GM18951 (cell line): ENCODE measurements at regions not wholly inside any gene's neighbourhood (a gene's known extent, or its start where the extent isn't known, plus 50 kb on each side); places are given as distances from the start of the nearest gene placed in this dataset.

Source experiments
- POLR2A ChIP-seq: IDR thresholded peaks from 4 replicates; pipeline ENCODE4 v1.6.1; 2011; ENCODE audit warnings: mild to moderate bottlenecking; ENCODE audit not compliant: insufficient read length, insufficient read depth; ENCODE audit errors: extremely low read depth
- in situ Hi-C: fragments of 300-500 bp; cut with MboI; formaldehyde crosslinking; loops from one replicate; pipeline ENCODE4 v1.12.0; 2022; ENCODE audit warnings: low sequenced_read_pairs, mixed read lengths, inconsistent platforms; ENCODE audit not compliant: unreplicated experiment

DNA sequence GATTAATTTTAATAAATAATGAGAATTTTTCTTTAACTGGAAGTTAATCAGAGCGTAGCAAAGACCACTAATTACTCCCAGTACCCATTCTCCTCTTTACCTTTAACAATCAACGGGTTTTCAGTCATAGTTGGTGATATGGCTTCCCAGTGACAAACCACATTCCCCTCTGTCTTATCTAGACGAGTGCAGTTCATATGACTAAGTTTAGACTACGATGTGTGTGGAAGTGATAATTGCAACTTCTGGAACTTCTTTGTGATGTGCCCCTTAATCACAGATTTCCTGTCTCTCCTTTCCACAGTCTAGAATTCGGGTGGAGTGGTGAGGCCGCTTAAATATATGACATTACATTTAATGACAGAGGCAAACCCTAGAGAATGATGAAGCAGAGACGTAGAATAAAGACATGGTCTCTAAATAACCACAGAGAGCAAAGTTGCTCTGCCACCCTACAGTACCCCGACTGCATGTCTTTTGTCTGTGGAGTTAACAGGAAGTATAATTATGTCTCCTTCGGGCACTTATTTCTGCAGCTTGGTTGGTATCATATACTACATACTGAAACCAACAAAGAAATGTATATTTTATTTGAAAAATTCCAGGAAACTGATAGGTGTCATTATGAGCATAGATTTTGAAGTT is 693.3 kb upstream of the CDH7 start:
- in situ Hi-C loops: no loop called here
- TF ChIP-seq POLR2A: no peak

DNA sequence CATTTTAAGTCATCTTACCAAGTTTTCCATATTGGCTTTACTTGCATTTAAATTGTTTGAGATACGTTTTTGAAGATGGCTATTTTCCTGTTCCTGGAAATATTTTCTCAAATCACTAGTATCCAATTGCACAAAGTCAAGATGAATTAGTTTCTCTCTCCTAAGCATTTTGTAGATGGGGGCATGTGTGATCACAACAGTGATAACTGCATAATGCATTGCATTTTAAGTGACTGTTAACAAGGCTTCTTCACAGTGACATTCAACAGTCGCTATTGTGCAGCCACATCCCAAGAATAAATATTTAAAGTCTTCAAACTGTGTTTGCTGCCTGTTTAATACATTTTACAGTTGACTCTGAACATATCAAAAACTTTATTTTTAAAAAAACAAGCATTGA is 694.2 kb upstream of the CDH7 start:
- TF ChIP-seq POLR2A: no peak
- in situ Hi-C loops: no loop called here

DNA sequence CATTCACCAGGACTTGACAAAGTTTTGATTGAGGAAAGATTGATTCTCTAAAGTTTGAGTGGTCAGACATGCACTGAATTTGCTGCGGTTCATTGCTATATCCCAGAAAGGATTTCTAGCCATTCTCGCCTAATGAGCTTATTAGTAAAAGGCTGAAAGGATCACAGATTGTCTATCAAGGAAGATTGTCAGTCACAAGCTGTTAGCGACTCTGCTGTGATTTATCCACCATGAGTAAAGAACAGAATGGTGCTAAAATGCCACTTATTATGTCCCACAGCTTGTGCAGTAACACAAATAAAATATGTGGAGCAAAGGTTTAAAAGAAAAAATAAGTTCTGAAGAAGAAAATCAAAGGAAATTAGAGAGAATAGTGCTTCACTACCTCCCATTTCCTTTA is 701.2 kb upstream of the CDH7 start:
- in situ Hi-C loops: no loop called here
- no peak for TF ChIP-seq POLR2A

DNA sequence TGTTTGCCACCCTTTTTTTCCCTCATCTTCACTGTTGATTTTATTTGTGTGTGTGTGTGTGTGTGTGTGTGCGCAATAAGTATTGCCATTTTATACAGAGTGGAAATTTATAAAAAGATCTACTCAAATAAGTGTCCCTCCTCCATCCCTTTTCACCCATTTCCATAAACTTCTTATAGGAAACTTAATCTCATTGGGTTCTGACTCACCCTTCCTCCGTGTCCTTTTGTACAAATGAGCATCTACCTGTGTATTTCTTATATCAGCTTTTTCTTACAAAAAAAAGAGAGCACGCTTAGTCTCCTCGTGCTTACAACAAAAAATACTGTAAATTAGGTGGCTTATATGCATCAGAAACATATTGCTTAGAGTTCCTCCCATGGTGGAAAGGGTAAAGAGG is 711.2 kb upstream of the CDH7 start:
- TF ChIP-seq POLR2A: no peak
- in situ Hi-C loops: no loop called here

DNA sequence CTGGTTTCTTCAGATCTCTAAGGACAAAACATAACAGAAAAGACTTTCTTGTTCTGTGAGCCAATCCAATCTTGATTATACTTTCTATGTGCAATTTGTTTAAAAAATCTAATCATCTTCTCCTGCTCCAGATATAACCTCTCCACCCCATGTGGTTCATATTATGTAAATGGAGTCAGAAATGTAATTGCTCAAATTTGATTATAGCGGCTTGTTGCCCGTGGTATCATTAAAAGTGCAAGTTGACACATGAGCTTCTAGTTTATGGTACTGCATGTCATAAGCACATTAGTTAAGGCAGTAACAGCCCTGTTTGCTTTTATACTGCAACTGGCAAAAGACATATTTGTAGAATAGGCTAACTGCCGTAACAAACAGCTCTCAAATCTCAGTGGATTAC is 715.1 kb upstream of the CDH7 start:
- no peak for TF ChIP-seq POLR2A
- in situ Hi-C loops: no loop called here

DNA sequence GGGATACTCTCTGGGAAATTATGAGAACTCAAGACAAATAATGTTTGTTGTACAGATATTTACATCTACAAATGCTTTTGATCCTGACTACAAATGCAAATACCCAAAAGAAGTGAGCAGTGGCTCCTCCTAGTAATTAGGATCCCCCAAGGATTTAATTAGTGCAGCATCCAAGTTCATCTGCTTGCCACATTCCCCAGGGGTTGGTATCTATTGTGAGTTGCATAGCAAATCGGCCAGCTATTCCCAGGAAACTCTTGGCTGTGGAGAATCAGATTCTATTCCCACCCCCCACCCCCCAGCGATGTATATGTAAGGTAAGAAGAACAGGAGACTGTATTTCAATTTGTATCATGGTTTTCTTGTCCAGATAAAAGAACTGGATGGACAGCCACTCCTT is 725.1 kb upstream of the CDH7 start:
- no peak for TF ChIP-seq POLR2A
- in situ Hi-C loops: no loop called here

DNA sequence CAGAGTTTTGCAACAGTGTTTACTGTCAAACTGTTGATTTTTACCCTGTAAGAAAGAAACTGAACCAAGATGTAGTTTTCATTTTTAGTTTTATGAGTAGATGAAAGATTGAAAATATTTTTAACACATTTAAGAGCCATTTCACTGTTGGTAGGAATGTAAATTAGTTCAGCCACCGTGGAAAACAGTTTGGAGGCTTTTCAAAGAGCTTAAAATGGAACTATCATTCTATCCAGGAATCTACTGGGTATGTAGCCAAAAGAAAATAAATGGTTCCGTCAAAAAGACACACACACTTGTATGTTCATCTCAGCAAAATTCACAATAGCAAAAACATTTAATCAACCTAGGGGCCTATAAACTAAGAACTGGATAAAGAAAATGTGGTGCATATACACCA is 729.8 kb upstream of the CDH7 start:
- in situ Hi-C loops: no loop called here
- TF ChIP-seq POLR2A: no peak

DNA sequence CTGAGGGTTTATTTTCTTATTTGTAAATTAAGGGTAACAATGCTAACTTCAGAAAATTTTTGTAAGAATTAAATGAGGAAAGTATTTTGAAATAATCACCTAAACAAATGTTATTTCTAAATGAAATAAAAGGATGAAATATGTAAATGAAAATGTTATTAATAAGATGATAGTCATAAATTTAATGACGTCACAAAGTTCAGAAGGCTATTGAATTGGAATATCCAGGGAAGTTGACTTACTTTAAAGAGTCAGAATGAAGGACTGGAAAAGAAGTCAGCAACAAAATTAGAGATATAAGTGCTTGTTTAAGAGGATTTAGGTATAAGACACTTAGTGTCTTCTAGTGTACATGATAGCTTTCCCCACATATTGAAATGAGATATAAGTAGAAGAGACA is 732.6 kb upstream of the CDH7 start:
- in situ Hi-C loops: no loop called here
- TF ChIP-seq POLR2A: no peak

DNA sequence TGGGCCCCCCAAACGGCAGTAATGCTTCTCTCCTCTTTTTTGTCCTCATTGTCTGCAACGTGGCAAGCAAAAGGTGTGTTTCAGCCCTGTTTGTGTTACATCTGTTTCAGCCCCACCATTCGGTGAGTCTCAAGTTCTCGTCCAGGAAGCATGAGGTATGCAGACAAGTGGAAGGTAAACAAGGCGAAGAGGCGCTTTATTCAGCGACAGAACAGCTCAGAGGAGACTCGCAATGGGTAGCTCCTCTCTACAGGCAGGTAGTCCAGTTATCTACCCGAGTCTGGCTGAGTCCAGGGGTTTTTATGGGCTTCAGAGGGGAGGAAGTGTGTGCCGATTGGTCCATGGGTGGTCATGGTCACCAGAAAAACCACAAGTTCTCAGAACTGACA is 733.4 kb upstream of the CDH7 start:
- no peak for TF ChIP-seq POLR2A
- in situ Hi-C loops: no loop called here

DNA sequence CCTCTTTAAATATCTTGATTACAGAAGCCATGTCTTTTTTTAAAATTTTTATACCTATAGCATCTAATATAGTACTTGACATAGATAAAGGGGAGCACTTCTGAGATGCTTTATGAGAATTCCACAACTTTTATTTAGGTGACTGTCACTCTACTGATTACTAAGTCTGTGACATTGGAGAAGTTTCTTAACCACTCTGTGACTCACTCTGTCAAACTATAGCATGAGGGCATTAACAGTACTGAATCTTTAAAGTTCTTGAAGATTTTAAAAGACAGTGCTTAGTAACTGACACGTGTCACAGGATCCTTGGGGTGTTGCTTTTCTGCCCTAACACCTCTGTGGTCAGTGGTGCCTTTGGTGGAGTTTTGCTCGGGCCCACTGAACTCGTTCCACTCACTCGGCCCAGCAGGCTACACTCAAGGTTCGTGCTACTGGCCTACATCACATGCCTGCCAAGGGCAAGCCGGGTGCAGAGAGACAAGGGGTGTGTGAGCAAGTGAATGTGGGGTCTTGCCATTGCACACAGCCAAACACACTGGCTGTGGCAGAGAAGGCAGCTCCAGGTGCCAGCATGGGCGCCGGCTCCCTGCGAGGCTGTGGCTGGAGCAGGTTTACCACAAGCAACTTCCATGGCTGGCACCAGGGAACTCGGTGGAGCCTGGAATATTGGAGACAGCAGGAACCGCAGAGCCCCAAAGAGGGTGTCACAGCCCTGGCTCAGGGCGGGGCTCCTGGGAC is 734.0 kb upstream of the CDH7 start:
- in situ Hi-C loops: no loop called here

DNA sequence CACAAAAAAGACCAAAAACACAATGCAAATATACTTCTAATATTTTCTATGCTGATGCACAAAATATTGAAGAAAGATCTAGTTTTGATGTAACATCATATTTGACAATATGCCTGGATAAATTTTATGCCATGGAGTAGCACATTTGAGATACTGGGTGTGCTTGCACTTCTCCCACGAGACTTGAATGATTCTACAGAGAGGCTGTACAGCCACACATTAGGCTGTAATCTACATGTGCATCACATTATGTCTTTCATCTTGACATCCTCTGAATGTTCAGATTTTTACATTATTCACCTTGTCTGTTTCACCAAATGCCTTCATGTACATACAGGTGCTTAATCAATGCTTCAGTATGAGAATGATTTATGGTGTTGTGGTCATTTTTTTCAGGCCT is 756.4 kb upstream of the CDH7 start:
- no peak for TF ChIP-seq POLR2A
- in situ Hi-C loops: no loop called here

More for the DNA sequence above, 734.0 kb upstream of the CDH7 start:
- TF ChIP-seq POLR2A: no peak

DNA sequence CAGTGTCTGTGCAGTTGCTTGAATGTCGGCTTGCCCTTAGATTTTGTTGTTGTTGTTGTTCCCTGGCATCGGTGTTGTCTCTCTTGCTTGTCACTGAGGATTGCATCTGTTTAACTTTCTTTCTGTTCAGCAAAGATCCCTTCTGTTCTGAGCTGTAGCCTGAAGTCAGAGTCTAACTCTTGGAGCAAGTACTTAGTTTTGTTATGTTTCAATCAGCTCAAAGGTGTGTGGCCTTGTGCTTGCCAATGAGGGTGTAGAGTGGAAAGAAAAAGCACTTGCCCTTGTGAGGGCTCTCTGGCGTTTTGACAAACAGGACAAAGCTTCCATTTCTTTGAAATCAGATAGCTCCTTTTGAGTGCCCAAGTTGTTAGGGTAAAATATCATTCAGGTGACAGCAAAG is 757.1 kb upstream of the CDH7 start:
- in situ Hi-C loops: no loop called here
- TF ChIP-seq POLR2A: no peak

DNA sequence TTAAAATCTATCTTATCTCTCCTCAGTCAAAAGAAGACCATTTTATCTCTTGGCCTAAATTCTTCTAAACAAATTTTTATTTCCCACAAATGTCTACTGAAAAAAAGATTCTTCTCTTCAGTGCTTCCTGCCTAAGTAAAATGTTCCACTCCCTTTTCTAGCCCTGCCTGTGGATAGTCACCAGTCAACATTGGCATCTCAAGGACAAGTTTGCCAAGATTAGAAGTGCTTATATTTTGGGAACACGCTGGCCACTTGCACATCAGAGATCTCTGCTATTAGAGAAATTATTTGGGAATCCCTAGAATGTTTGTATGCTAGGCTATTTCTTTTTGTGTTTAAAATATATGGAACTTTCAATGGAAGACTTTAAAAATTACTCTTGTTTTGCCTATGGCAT is 758.2 kb upstream of the CDH7 start:
- in situ Hi-C loops: no loop called here
- TF ChIP-seq POLR2A: no peak

DNA sequence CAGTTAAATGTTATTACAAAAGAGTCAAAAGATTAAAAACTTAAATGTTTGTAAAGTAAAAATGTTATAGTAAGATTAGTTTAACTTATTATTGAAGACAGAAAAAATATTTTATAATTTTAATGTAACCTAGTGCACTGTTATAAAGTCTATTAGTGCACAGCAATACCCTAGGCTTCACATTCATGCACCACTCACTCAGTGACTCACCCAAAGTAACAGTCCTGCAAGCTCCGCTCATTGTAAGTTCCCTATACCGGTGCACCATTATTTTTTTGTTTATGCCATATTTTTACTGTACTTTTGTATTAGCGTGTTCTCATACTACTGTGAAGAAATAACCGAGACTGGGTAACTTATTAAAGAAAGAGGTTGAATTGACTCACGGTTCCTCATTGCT is 759.7 kb upstream of the CDH7 start:
- TF ChIP-seq POLR2A: no peak
- in situ Hi-C loops: no loop called here

DNA sequence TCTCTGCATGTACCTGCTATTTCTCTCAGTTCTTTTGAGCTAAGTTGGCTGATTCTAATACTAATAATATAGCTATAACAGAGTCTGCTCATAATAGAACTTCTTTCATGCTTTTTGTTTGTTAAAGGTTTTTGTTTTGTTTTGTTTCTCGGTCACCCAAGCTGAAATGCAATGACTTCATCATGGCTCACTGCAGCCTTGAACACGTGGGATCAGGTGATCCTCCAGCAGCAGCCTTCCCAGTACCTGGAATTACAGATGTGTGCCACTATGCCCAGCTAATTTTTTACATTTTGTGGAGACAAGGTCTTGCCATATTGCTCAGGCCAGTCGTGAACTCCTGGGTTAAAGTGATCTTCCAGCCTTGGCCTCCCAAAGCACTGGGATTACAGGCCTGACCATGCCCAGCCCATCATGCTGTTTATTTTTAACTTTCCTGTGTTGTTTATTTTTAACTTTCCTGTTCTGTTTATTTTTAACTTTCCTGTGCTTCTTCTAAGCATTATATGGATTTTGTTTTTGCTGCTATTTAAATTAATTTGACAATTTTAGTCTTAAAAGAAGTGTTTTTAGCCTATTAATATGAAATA is 763.8 kb upstream of the CDH7 start:
- no peak for TF ChIP-seq POLR2A
- in situ Hi-C loops: no loop called here
